RWPE1 (cell line): ENCODE measurements at regions not wholly inside any gene's neighbourhood (a gene's known extent, or its start where the extent isn't known, plus 50 kb on each side); places are given as distances from the start of the nearest gene placed in this dataset.

ENCODE experiments used
- CTCF ChIA-PET: fragments of 350-600 bp; sonication (Branson Sonifier 250); formaldehyde crosslinking; extraction: SDS; loops from one replicate; lab custom pipeline; 2021; lab: Yijun Ruan, JAX
- POLR2A ChIA-PET: fragments of 400-600 bp; formaldehyde crosslinking; extraction: SDS; loops from one replicate; lab custom pipeline; 2020; ENCODE audit warnings: antibody characterized with exemption; ENCODE audit not compliant: low non-redundant PET; lab: Yijun Ruan, JAX
- DNase-seq: peaks from one replicate; pipeline ENCODE4 v3.0.0; 2012; ENCODE audit warnings: low spot score
- H3K27ac ChIP-seq: fragments of 450-650 bp; 2 replicates; pipeline ENCODE4 v1.5.1; 2017
- CTCF ChIP-seq: fragments of 450-650 bp; conservative IDR thresholded peaks from 2 replicates; pipeline ENCODE4 v1.5.1; 2017; ENCODE audit warnings: low read depth, mild to moderate bottlenecking

- CTCF ChIA-PET = interaction anchor here (0.7 to 4.0 kb wide), 8 partner anchors 74 to 630 kb away, joined by 3 to 40 read pairs (median 12); partner anchors contain the start of gene SULF2
- POLR2A ChIA-PET = no interaction called here
- TF ChIP-seq CTCF = no peak
- peak overlapping the region; percentile 75 for H3K27ac ChIP-seq
- DNase-seq = no peak
Measured at GRCh38 chr20:48294942-48295341, 509.7 kb upstream of the SULF2 start.

- CTCF ChIA-PET = interaction anchor here (0.6 to 4.0 kb wide), 3 partner anchors 24 to 590 kb away, joined by 3 to 40 read pairs (median 8); no protein-coding TSS in a partner anchor
- POLR2A ChIA-PET = no interaction called here
Measured at GRCh38 chr20:48294196-48294595, 508.9 kb upstream of the SULF2 start.

GRCh38 chr20:48293671-48294070 lies 508.4 kb upstream of the SULF2 start:
- POLR2A ChIA-PET = no interaction called here
- no peak for TF ChIP-seq CTCF
- no peak for DNase-seq
- CTCF ChIA-PET = interaction anchor here (0.7 kb wide), 1 partner anchor 589 kb away, joined by 3 read pairs; no protein-coding TSS in a partner anchor
- H3K27ac ChIP-seq = no peak overlapping the region

More at GRCh38 chr20:48294196-48294595, 508.9 kb upstream of the SULF2 start:
- TF ChIP-seq CTCF = no peak
- DNase-seq = no peak
- H3K27ac ChIP-seq = no peak overlapping the region

- CTCF ChIA-PET = interaction anchor here (0.9 kb wide), 1 partner anchor 9 kb away, joined by 3 read pairs; no protein-coding TSS in a partner anchor
- no peak for TF ChIP-seq CTCF
- DNase-seq = peak; percentile 72
- no peak overlapping the region for H3K27ac ChIP-seq
- POLR2A ChIA-PET = no interaction called here
Measured at GRCh38 chr20:48292806-48293205, 507.5 kb upstream of the SULF2 start.

GRCh38 chr20:48291896-48292295 lies 506.6 kb upstream of the SULF2 start:
- no peak overlapping the region for H3K27ac ChIP-seq
- ChIA-PET POLR2A (no interaction called here), CTCF (interaction anchor here (0.9 kb wide), 2 partner anchors 9 to 329 kb away, joined by 3 to 4 read pairs; no protein-coding TSS in a partner anchor)
- no peak for TF ChIP-seq CTCF
- no peak for DNase-seq

GRCh38 chr20:48288930-48289507 lies 503.7 kb upstream of the SULF2 start:
- no peak overlapping the region; the same call in 1 of the 2 replicates for H3K27ac ChIP-seq
- no peak for TF ChIP-seq CTCF
- ChIA-PET CTCF (interaction anchor here (0.8 kb wide), 1 partner anchor 331 kb away, joined by 7 read pairs; no protein-coding TSS in a partner anchor), POLR2A (no interaction called here)
- DNase-seq = no peak
